ENCODE measurements at regions not wholly inside any gene's neighbourhood (a gene's known extent, or its start where the extent isn't known, plus 50 kb on each side); places are given as distances from the start of the nearest gene placed in this dataset.

GRCh38 chr1:234743791-234744611 is 134.0 kb upstream of the IRF2BP2 start:
- H3K79me1 ChIP-seq (ENCODE audit: insufficient read depth, low read depth, low read length, poor library complexity, severe bottlenecking), result no peaks in the 10 kb centered on the region
- Mint-ChIP-seq H3K27me3 (ENCODE audit: low read depth) (no peaks in the 10 kb centered on the region; the same call in none of the 2 replicates), H3K4me3 (peak overlapping the region; percentile 27 to 71; a peak in 4 of 5 replicates), H3K36me3 (ENCODE audit: insufficient read depth in 1 of 3, low read depth in 3 of 3) (no peaks in the 10 kb centered on the region), H3K27ac (peak overlapping the region; percentile 8 to 93 (median 87); a peak in 6 of 7 replicates), H3K4me1 (peaks cover 29 to 36% of the 10 kb centered on the region in 2 experiments), H3K9me3 (no peaks in the 10 kb centered on the region)
- H3K4ac ChIP-seq (ENCODE audit: low read depth, low read length), result no peak overlapping the region
- no peak overlapping the region for H4K5ac ChIP-seq (ENCODE audit: insufficient read length, low read depth, low read length)
- no peak overlapping the region for H3K14ac ChIP-seq (ENCODE audit: insufficient read depth, low read length)
- no peak overlapping the region for H3K23ac ChIP-seq (ENCODE audit: insufficient read length, low read depth, low read length)
- H2BK120ac ChIP-seq (ENCODE audit: low read depth, low read length, poor library complexity, severe bottlenecking), result no peak overlapping the region
- no peak overlapping the region for H2BK15ac ChIP-seq (ENCODE audit: low read depth, low read length)
- H2BK5ac ChIP-seq (ENCODE audit: insufficient read length, low read length), result no peak overlapping the region
- H3K4me1 ChIP-seq (ENCODE audit: insufficient read depth, low read length), result 0 out of 2 replicates have a peak, but pooled peaks cover 3% of the 10 kb centered on the region
- TF ChIP-seq CTCF (conservative IDR thresholded peaks at IDR 0.05), result no peak
- no peak overlapping the region for H3T11ph ChIP-seq (ENCODE audit: low read length)
- no peak overlapping the region for H2BK20ac ChIP-seq (ENCODE audit: low read depth, low read length, poor library complexity, severe bottlenecking)
- no peak overlapping the region for H4K91ac ChIP-seq (ENCODE audit: insufficient read length, low read depth, low read length)
- no CpG with 5 or more reads among the region's 18 CpGs for WGBS (ENCODE audit: extremely low coverage, insufficient read length, low lambda C conversion rate)
- no peaks in the 10 kb centered on the region for H4K20me1 ChIP-seq (ENCODE audit: control insufficient read depth, insufficient read depth, insufficient read length)
- H3K4me2 ChIP-seq (ENCODE audit: insufficient read depth, insufficient read length, low read length), result peak overlapping the region; percentile 33
- H2AFZ ChIP-seq (ENCODE audit: low read length), result peak overlapping the region; percentile 52
- H3K23me2 ChIP-seq (ENCODE audit: insufficient read length, low read depth, low read length, poor library complexity, severe bottlenecking), result no peaks in the 10 kb centered on the region
- H2BK12ac ChIP-seq (ENCODE audit: insufficient read length, low read depth, low read length), result no peak overlapping the region
- no peaks in the 10 kb centered on the region for H3K79me2 ChIP-seq (ENCODE audit: insufficient read depth, low read length)
- peak overlapping the region; percentile 25 for H3K27ac ChIP-seq (ENCODE audit: insufficient read length, low read depth, low read length)
- no peak overlapping the region for H4K8ac ChIP-seq (replicated peaks; ENCODE audit: insufficient read length, low read depth, low read length)
- no peak overlapping the region for H3K18ac ChIP-seq (ENCODE audit: insufficient read length, low read depth, low read length)
- H3K9ac ChIP-seq (ENCODE audit: extremely low read depth, insufficient read length, low read length), result no peak overlapping the region
- no peak overlapping the region for H2AK5ac ChIP-seq (ENCODE audit: insufficient read length, low read length)
- H3K56ac ChIP-seq (ENCODE audit: insufficient read length, low read depth, low read length), result no peak overlapping the region
- no peak for DNase-seq
- no peaks in the 10 kb centered on the region for H3K9me3 ChIP-seq (ENCODE audit: control insufficient read depth, low read depth, low read length)
- H3K27me3 ChIP-seq (ENCODE audit: insufficient read depth, low read length), result no peaks in the 10 kb centered on the region

Measured in H9 (cell line).